ENCODE measurements at regions not wholly inside any gene's neighbourhood (a gene's known extent, or its start where the extent isn't known, plus 50 kb on each side); places are given as distances from the start of the nearest gene placed in this dataset.

DNA sequence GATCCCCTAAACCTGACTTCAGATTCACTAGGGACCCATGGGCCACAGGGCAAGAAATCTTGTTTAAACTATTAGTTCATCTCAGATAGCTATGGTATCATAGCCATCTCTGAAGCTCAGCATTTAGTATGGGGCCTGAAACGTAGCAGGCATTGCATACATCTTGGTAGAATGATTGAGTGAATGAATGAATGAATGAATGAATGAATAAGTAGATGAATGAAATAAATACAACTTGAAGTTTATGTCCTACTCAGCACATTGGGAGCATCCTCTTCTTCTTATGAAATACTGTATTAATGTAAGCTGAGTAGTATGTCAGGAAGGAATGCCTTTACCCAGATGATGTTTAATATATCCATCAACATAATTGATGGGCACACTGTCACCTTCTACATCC is 175.4 kb upstream of the EEA1 start:
- Histone ChIP-seq H3K27me3 (ENCODE audit: insufficient read depth, low read depth, severe bottlenecking) (no peaks in the 10 kb centered on the region), H3K27ac (no peak overlapping the region), H3K36me3 (no peaks in the 10 kb centered on the region), H3K4me3 (ENCODE audit: low read depth, low read length) (no peak overlapping the region), H3K9me3 (ENCODE audit: severe bottlenecking) (no peaks in the 10 kb centered on the region)
- DNase-seq = no peak
- TF ChIP-seq, protein P1, sequence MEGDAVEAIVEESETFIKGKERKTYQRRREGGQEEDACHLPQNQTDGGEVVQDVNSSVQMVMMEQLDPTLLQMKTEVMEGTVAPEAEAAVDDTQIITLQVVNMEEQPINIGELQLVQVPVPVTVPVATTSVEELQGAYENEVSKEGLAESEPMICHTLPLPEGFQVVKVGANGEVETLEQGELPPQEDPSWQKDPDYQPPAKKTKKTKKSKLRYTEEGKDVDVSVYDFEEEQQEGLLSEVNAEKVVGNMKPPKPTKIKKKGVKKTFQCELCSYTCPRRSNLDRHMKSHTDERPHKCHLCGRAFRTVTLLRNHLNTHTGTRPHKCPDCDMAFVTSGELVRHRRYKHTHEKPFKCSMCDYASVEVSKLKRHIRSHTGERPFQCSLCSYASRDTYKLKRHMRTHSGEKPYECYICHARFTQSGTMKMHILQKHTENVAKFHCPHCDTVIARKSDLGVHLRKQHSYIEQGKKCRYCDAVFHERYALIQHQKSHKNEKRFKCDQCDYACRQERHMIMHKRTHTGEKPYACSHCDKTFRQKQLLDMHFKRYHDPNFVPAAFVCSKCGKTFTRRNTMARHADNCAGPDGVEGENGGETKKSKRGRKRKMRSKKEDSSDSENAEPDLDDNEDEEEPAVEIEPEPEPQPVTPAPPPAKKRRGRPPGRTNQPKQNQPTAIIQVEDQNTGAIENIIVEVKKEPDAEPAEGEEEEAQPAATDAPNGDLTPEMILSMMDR (IDR thresholded peaks at IDR 0.05; ENCODE audit: low read depth, low read length) = no peak

DNA sequence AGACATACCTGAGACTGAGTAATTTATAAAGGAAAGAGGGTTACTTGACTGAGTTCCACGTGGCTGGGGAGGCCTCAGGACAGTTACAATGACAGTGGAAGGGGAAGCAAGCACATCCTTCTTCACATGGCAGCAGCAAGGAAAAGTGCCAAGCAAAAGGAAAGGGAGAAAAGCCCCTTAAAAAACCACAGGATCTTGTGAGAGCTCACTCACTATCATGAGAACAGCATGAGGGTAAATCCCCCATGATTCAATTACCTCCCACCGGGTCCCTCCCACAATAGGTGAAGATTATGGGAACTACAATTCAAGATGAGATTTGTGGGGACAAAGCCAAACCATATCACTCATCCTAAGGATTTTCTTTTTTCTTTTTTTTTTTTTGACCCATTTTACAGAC is 177.8 kb upstream of the EEA1 start:
- H3K36me3 ChIP-seq = no peaks in the 10 kb centered on the region
- H3K9me3 ChIP-seq (ENCODE audit: severe bottlenecking) = no peaks in the 10 kb centered on the region
- DNase-seq = no peak
- H3K27ac ChIP-seq = no peak overlapping the region
- TF ChIP-seq, protein P1 (IDR thresholded peaks at IDR 0.05; ENCODE audit: low read depth, low read length) = no peak
- H3K4me3 ChIP-seq (ENCODE audit: low read depth, low read length) = no peak overlapping the region
- no peaks in the 10 kb centered on the region for H3K27me3 ChIP-seq (ENCODE audit: insufficient read depth, low read depth, severe bottlenecking)

DNA sequence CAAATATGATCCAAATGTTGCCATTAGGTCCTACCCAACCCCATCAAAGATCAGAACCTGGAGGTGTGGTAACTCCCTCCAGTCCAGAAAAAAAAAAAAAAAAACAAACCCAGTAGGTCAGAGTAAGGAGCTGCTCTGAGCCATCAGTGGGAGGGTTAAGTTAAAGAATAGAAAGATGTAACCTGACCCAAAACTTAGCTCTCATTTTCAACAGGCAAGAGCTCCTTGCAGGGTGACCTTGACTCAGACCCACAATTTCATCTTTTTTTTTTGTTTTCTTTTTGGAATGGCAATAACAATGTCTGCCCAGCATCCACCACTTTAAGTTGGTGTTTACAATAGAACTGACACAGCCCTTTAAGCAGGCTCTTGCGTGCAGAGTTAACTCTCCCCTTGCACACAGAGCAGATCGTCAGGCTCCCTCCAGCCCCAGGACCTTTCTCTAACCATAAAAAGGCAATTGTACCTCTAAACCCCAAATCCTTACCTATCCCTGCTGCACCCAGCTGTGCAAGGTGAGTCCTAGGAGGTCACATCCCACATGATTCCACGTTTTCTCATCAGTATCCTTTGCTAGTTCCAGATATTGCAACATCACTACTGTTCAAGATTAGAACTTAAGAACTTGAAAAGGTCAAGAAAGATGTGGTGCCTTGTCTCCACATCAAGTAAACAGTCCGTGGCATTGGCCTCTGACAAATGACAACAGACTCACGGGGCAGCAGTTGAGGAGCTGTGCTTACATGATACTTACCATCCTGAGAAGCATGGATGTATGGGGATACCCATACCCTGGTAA is 178.6 kb upstream of the EEA1 start:
- no peak for DNase-seq
- Histone ChIP-seq H3K4me3 (ENCODE audit: low read depth, low read length) (peak overlapping the region; percentile 19), H3K27me3 (ENCODE audit: insufficient read depth, low read depth, severe bottlenecking) (no peaks in the 10 kb centered on the region), H3K9me3 (ENCODE audit: severe bottlenecking) (no peaks in the 10 kb centered on the region), H3K36me3 (no peaks in the 10 kb centered on the region), H3K27ac (peak overlapping the region; percentile 64)
- TF ChIP-seq, protein P1 (IDR thresholded peaks at IDR 0.05; ENCODE audit: low read depth, low read length) = no peak

DNA sequence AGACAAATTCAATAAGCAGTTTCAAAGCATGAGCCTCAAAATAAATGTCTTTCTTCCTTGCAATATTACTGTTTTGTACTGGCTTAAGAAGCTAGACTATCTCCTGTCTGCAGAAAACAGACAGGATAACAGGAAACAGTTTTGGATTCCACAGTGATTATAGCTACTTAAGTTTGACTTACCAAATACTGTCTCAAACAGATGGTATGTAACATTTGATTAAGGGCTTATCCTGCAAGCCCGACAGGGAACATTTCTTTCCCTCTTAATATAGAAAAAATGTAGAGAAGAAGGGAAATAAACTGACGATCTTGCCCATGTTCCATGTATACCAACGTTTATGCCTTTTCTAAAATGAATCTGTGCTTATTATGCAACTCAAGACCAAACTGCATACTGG is 179.9 kb upstream of the EEA1 start:
- Histone ChIP-seq H3K4me3 (ENCODE audit: low read depth, low read length) (peak overlapping the region; percentile 19), H3K36me3 (no peaks in the 10 kb centered on the region), H3K27me3 (ENCODE audit: insufficient read depth, low read depth, severe bottlenecking) (no peaks in the 10 kb centered on the region), H3K27ac (peak overlapping the region; percentile 64), H3K9me3 (ENCODE audit: severe bottlenecking) (no peaks in the 10 kb centered on the region)
- TF ChIP-seq, protein P1 (IDR thresholded peaks at IDR 0.05; ENCODE audit: low read depth, low read length) = no peak
- no peak for DNase-seq

DNA sequence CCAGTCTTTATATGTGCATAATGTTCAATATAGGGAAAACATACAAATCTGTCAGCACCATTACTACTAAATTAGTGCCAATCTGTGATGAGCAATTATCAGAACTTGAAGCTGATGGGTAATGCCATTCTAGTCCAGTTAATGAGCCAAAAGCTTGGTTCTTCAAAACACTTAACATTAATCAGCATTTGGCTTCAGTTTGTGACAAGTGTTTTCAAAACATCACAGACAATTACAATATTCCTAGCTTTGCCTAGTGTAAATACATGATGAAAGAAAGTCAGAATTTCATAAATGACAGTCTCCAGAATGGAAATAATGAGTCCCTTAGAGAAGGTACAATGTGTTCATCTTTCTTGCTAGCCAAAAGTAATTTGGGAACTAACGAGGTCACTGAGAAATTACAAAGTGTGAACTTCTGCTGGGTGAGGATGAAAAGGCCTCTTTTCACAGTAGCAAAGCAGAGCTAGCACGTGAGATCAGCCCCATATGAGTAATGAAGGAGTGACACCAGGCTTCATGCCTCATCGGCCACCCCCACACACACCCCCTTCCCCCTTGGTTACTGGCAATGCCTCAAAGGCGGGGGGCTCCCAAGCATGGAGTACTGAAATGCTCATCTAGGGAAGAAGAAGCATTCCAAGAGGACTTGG is 180.6 kb upstream of the EEA1 start:
- Histone ChIP-seq H3K27me3 (ENCODE audit: insufficient read depth, low read depth, severe bottlenecking) (no peaks in the 10 kb centered on the region), H3K27ac (peak overlapping the region; percentile 64), H3K36me3 (no peaks in the 10 kb centered on the region), H3K4me3 (ENCODE audit: low read depth, low read length) (no peak overlapping the region), H3K9me3 (ENCODE audit: severe bottlenecking) (no peaks in the 10 kb centered on the region)
- TF ChIP-seq, protein P1 (IDR thresholded peaks at IDR 0.05; ENCODE audit: low read depth, low read length) = no peak
- no peak for DNase-seq

Measured in WERI-Rb-1 (cell line).